Myocyte (in vitro differentiated cells): ENCODE measurements at regions not wholly inside any gene's neighbourhood (a gene's known extent, or its start where the extent isn't known, plus 50 kb on each side); places are given as distances from the start of the nearest gene placed in this dataset.
"Not testable (repeated sequence)": the region's sequence is repeated elsewhere in the genome, so short reads cannot be mapped to it uniquely, and the experiment has no call there.

ENCODE experiments used
- DNase-seq: peaks from one replicate; pipeline ENCODE4 v3.0.0-alpha.2; 2012; ENCODE audit warnings: low read depth

GRCh38 chr10:87416892-87417291 lies 59.3 kb downstream of the NUTM2D start:
- peak; percentile 2 for DNase-seq

GRCh38 chr10:87422641-87423040 lies 65.1 kb downstream of the NUTM2D start:
- DNase-seq: not testable (repeated sequence)

- DNase-seq: not testable (repeated sequence)
Measured at GRCh38 chr10:87424697-87425373, 67.3 kb downstream of the NUTM2D start.

GRCh38 chr10:87433836-87434235 lies 70.9 kb upstream of the MINPP1 start:
- DNase-seq: not testable (repeated sequence)

GRCh38 chr10:87435295-87435826 lies 69.3 kb upstream of the MINPP1 start:
- DNase-seq: not testable (repeated sequence)

GRCh38 chr10:87436104-87436503 lies 68.6 kb upstream of the MINPP1 start:
- DNase-seq: not testable (repeated sequence)

GRCh38 chr10:87437450-87437849 lies 67.2 kb upstream of the MINPP1 start:
- DNase-seq: peak; percentile 7
